ENCODE measurements at regions not wholly inside any gene's neighbourhood (a gene's known extent, or its start where the extent isn't known, plus 50 kb on each side); places are given as distances from the start of the nearest gene placed in this dataset.

DNA sequence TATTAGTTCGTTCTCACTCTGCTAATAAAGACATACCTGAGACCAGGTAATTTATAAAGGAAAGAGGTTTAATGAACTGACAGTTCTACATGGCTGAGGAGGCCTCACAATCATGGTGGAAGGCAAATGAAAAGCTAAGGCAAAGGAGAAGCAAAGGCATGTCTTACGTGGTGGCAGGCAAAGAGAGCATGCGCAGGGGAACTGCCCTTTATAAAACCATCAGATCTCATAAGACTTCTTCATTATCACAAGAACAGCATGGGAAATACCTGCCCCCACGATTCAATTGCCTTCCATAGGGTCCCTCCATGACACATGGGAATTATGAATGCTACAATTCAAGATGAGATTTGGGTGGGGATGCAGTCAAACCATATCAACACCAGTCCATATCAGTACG lies 133.5 kb downstream of the ZNF621 start:
- TF ChIP-seq CTCF (IDR thresholded peaks at IDR 0.05) = no peak
- TF ChIP-seq POLR2A (IDR thresholded peaks at IDR 0.05) = no peak
- no peak for TF ChIP-seq EP300 (IDR thresholded peaks at IDR 0.05)
